GM12878 (cell line): ENCODE measurements at regions not wholly inside any gene's neighbourhood (a gene's known extent, or its start where the extent isn't known, plus 50 kb on each side); places are given as distances from the start of the nearest gene placed in this dataset.

Source experiments
- ATAC-seq: fragments of 200-7000 bp; cut with Tn5 transposase; 3 replicates; pipeline ENCODE4 v1.9.1; 2020; ENCODE audit warnings: mild to moderate bottlenecking, moderate library complexity
- BruUV-seq: library from RNA; stranded (reverse); fragments of 400-500 nt; replicated peaks from 2 replicates; lab custom pipeline; 2021; lab: Mats Ljungman, UMichigan
- CTCF ChIA-PET: fragments of 300-600 bp; sonication (Branson Sonifier 250); formaldehyde crosslinking; extraction: SDS; loops from one replicate; lab custom pipeline; 2021; ENCODE audit warnings: inconsistent platforms; lab: Yijun Ruan, JAX
- POLR2A ChIA-PET: fragments of 350-600 bp; formaldehyde crosslinking; extraction: SDS; loops from one replicate; lab custom pipeline; 2021; ENCODE audit warnings: inconsistent platforms; lab: Charles Lee
- RAD21 ChIA-PET: fragments of 300-600 bp; sonication (Branson Sonifier 250); formaldehyde crosslinking; loops from one replicate; lab custom pipeline; 2023; ENCODE audit warnings: antibody characterized with exemption; ENCODE audit not compliant: unreplicated experiment; lab: Charles Lee
- SMC1A ChIA-PET: fragments of 300-600 bp; sonication (Branson Sonifier 250); formaldehyde crosslinking; loops from one replicate; lab custom pipeline; 2023; ENCODE audit not compliant: unreplicated experiment, uncharacterized antibody; lab: Charles Lee
- DNase-seq: peaks from one replicate; pipeline ENCODE4 v3.0.0-alpha.2; 2011; ENCODE audit warnings: low read depth, low spot score
- FAIRE-seq: peaks from 3 replicates; lab custom pipeline; 2011; peaks lifted over from hg19 to GRCh38; lab: Jason Lieb, UNC
- H2AFZ ChIP-seq: 2 replicates; pipeline ENCODE4 v1.6.0; 2011; ENCODE audit warnings: low read depth, low read length, control low read depth; ENCODE audit not compliant: control insufficient read depth
- H3K27ac ChIP-seq: 2 replicates; pipeline ENCODE4 v1.5.1; 2011; ENCODE audit warnings: control low read depth; ENCODE audit not compliant: control insufficient read depth, insufficient read depth
- H3K27me3 ChIP-seq, 2 experiments: replicated peaks in 1 of 2; 2 replicates each; pipeline versions ENCODE4 v1.6.0 to v1.6.1; 2011; ENCODE audit warnings: low read length in 1 of 2; ENCODE audit not compliant: control insufficient read depth in 2 of 2, insufficient read depth in 2 of 2
- H3K36me3 ChIP-seq, 2 experiments: 2 replicates each; pipeline ENCODE4 v1.5.1; 2011; ENCODE audit warnings: low read length in 1 of 2; ENCODE audit not compliant: control insufficient read depth in 2 of 2, insufficient read depth in 2 of 2
- H3K4me1 ChIP-seq: 2 replicates; pipeline ENCODE4 v1.6.1; 2011; ENCODE audit warnings: mild to moderate bottlenecking, low read length, moderate library complexity, mixed read lengths; ENCODE audit not compliant: control insufficient read depth, insufficient read depth
- H3K4me2 ChIP-seq: 2 replicates; pipeline ENCODE4 v1.6.0; 2011; ENCODE audit warnings: control low read depth; ENCODE audit not compliant: control insufficient read depth, insufficient read depth
- H3K4me3 ChIP-seq: fragments of 200-600 bp; sonication (generic); 2 replicates; pipeline ENCODE4 v1.5.1; 2016
- H3K79me2 ChIP-seq: 2 replicates; pipeline ENCODE4 v1.6.0; 2011; ENCODE audit warnings: low read length; ENCODE audit not compliant: control insufficient read depth, insufficient read depth
- H3K9ac ChIP-seq: 2 replicates; pipeline ENCODE4 v1.8.0; 2011; ENCODE audit warnings: low read length, control low read depth, mixed read lengths; ENCODE audit not compliant: control insufficient read depth, insufficient read depth
- H3K9me3 ChIP-seq: replicated peaks from 3 replicates; pipeline ENCODE4 v1.5.1; 2011; ENCODE audit warnings: mild to moderate bottlenecking, low read length; ENCODE audit not compliant: control insufficient read depth, insufficient read depth
- H4K20me1 ChIP-seq: 2 replicates; pipeline ENCODE4 v1.6.0; 2011; ENCODE audit not compliant: control insufficient read depth, insufficient read depth
- BCL11A ChIP-seq: IDR thresholded peaks from 2 replicates; pipeline ENCODE4 v1.6.1; 2011; ENCODE audit warnings: low read depth, low read length
- FOS ChIP-seq: IDR thresholded peaks from 3 replicates; pipeline ENCODE4 v1.6.1; 2011; ENCODE audit warnings: borderline replicate concordance; ENCODE audit not compliant: insufficient read length; ENCODE audit errors: extremely low read depth
- KAT2A ChIP-seq: conservative IDR thresholded peaks from 2 replicates; pipeline ENCODE4 v1.6.1; 2011; ENCODE audit warnings: low read depth, low read length; ENCODE audit not compliant: control insufficient read depth
- RB1 ChIP-seq: fragments of 450-650 bp; formaldehyde crosslinking; IDR thresholded peaks from 2 replicates; pipeline ENCODE4 v1.6.1; 2017; ENCODE audit warnings: mild to moderate bottlenecking, borderline replicate concordance
- SIN3A ChIP-seq: IDR thresholded peaks from 2 replicates; pipeline ENCODE4 v1.6.1; 2012; ENCODE audit warnings: low read depth, low read length, improper control_type of control experiment
- SMC3 ChIP-seq: IDR thresholded peaks from 2 replicates; pipeline ENCODE4 v1.6.1; 2011; ENCODE audit warnings: low read length, improper control_type of control experiment, borderline replicate concordance
- ZBED1 ChIP-seq: IDR thresholded peaks from 2 replicates; pipeline ENCODE4 v1.6.1; 2016; ENCODE audit warnings: borderline replicate concordance
- WGBS: methylation state at CpG from one replicate; pipeline ENCODE4 v1.1.6; 2016; ENCODE audit warnings: low lambda C conversion rate; ENCODE audit not compliant: insufficient replicate concordance, insufficient coverage; ENCODE audit errors: missing lambda C conversion rate; 5-methylcytosine and 5-hydroxymethylcytosine counted together
- in situ Hi-C: fragments of 300-500 bp; cut with MboI; formaldehyde crosslinking; loops from 9 replicates; pipeline ENCODE4 v1.14.3; 2018; ENCODE audit warnings: mixed read lengths
- intact Hi-C: fragments of 100-400 bp; cut with micrococcal nuclease; formaldehyde crosslinking; loops from one replicate; pipeline ENCODE4 v1.14.2; 2022; ENCODE audit not compliant: unreplicated experiment
- TF ChIP-seq, protein P1 (sequence below): fragments of 150-350 bp; IDR thresholded peaks from 2 replicates; pipeline ENCODE4 v1.6.1; 2014; ENCODE audit warnings: mild to moderate bottlenecking, low read depth, low read length
- TF ChIP-seq, protein P2 (sequence below): fragments of 450-650 bp; IDR thresholded peaks from 2 replicates; pipeline ENCODE4 v1.6.1; 2017; ENCODE audit warnings: borderline replicate concordance
- TF ChIP-seq, protein P3 (sequence below): fragments of 450-650 bp; IDR thresholded peaks from 2 replicates; pipeline ENCODE4 v1.6.1; 2018; ENCODE audit warnings: mild to moderate bottlenecking, low read depth, moderate library complexity; ENCODE audit not compliant: partially characterized antibody
- TF ChIP-seq, protein P4 (sequence below): fragments of 450-650 bp; formaldehyde crosslinking; IDR thresholded peaks from 2 replicates; pipeline ENCODE4 v1.5.0; 2022; ENCODE audit warnings: mild to moderate bottlenecking, missing genetic modification characterization

DNA sequence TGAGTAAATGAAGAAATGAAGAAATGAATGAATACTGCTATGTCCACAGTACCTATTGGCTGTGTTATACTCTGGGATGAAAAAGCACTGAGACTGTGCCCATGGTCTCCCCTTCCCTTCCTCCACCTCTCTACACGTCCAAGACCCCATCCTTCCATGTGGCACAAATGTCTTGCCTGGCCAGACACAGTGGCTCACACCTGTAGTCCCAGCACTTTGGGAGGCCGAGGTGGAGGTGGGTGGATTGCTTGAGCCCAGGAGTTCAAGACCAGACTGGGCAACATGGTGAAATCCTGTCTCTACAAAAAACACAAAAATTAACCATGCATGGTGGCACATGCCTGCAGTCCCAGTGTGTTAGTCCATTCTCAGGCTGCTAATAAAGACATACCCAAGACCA is 200.1 kb downstream of the FAM43A start:
- no peak overlapping the region for H3K4me3 ChIP-seq
- no peak overlapping the region for H2AFZ ChIP-seq
- H3K9ac ChIP-seq = no peak overlapping the region
- ChIA-PET POLR2A (no interaction called here), RAD21 (no interaction called here), SMC1A (no interaction called here), CTCF (no interaction called here)
- DNase-seq (no peak), FAIRE-seq (no peak), ATAC-seq (no peak)
- no peaks in the 10 kb centered on the region for H4K20me1 ChIP-seq
- in situ Hi-C loops (no loop called here), intact Hi-C loops (no loop called here)
- no peaks in the 10 kb centered on the region for H3K27me3 ChIP-seq
- no peaks in the 10 kb centered on the region for H3K4me1 ChIP-seq
- H3K27ac ChIP-seq = no peak overlapping the region
- peaks cover 3% of the 10 kb centered on the region; the same call in 1 of the 3 replicates for H3K9me3 ChIP-seq
- no TSS peak for BruUV-seq
- H3K4me2 ChIP-seq = no peak overlapping the region
- WGBS = 13% methylated on average over 2 of the region's 2 CpGs
- TF ChIP-seq, protein P1, sequence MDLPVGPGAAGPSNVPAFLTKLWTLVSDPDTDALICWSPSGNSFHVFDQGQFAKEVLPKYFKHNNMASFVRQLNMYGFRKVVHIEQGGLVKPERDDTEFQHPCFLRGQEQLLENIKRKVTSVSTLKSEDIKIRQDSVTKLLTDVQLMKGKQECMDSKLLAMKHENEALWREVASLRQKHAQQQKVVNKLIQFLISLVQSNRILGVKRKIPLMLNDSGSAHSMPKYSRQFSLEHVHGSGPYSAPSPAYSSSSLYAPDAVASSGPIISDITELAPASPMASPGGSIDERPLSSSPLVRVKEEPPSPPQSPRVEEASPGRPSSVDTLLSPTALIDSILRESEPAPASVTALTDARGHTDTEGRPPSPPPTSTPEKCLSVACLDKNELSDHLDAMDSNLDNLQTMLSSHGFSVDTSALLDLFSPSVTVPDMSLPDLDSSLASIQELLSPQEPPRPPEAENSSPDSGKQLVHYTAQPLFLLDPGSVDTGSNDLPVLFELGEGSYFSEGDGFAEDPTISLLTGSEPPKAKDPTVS = no peak
- no peak for TF ChIP-seq SIN3A
- TF ChIP-seq ZBED1 = no peak
- TF ChIP-seq SMC3 = no peak
- no peak for TF ChIP-seq RB1
- TF ChIP-seq, protein P2, sequence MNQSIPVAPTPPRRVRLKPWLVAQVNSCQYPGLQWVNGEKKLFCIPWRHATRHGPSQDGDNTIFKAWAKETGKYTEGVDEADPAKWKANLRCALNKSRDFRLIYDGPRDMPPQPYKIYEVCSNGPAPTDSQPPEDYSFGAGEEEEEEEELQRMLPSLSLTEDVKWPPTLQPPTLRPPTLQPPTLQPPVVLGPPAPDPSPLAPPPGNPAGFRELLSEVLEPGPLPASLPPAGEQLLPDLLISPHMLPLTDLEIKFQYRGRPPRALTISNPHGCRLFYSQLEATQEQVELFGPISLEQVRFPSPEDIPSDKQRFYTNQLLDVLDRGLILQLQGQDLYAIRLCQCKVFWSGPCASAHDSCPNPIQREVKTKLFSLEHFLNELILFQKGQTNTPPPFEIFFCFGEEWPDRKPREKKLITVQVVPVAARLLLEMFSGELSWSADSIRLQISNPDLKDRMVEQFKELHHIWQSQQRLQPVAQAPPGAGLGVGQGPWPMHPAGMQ = no peak
- no peak for TF ChIP-seq KAT2A
- TF ChIP-seq BCL11A = no peak
- TF ChIP-seq, protein P3, sequence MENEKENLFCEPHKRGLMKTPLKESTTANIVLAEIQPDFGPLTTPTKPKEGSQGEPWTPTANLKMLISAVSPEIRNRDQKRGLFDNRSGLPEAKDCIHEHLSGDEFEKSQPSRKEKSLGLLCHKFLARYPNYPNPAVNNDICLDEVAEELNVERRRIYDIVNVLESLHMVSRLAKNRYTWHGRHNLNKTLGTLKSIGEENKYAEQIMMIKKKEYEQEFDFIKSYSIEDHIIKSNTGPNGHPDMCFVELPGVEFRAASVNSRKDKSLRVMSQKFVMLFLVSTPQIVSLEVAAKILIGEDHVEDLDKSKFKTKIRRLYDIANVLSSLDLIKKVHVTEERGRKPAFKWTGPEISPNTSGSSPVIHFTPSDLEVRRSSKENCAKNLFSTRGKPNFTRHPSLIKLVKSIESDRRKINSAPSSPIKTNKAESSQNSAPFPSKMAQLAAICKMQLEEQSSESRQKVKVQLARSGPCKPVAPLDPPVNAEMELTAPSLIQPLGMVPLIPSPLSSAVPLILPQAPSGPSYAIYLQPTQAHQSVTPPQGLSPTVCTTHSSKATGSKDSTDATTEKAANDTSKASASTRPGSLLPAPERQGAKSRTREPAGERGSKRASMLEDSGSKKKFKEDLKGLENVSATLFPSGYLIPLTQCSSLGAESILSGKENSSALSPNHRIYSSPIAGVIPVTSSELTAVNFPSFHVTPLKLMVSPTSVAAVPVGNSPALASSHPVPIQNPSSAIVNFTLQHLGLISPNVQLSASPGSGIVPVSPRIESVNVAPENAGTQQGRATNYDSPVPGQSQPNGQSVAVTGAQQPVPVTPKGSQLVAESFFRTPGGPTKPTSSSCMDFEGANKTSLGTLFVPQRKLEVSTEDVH = no peak
- TF ChIP-seq, protein P4, sequence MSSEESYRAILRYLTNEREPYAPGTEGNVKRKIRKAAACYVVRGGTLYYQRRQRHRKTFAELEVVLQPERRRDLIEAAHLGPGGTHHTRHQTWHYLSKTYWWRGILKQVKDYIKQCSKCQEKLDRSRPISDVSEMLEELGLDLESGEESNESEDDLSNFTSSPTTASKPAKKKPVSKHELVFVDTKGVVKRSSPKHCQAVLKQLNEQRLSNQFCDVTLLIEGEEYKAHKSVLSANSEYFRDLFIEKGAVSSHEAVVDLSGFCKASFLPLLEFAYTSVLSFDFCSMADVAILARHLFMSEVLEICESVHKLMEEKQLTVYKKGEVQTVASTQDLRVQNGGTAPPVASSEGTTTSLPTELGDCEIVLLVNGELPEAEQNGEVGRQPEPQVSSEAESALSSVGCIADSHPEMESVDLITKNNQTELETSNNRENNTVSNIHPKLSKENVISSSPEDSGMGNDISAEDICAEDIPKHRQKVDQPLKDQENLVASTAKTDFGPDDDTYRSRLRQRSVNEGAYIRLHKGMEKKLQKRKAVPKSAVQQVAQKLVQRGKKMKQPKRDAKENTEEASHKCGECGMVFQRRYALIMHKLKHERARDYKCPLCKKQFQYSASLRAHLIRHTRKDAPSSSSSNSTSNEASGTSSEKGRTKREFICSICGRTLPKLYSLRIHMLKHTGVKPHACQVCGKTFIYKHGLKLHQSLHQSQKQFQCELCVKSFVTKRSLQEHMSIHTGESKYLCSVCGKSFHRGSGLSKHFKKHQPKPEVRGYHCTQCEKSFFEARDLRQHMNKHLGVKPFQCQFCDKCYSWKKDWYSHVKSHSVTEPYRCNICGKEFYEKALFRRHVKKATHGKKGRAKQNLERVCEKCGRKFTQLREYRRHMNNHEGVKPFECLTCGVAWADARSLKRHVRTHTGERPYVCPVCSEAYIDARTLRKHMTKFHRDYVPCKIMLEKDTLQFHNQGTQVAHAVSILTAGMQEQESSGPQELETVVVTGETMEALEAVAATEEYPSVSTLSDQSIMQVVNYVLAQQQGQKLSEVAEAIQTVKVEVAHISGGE (CRISPR knock-in tag) = no peak
- TF ChIP-seq FOS = no peak
- no peaks in the 10 kb centered on the region for H3K79me2 ChIP-seq
- no peaks in the 10 kb centered on the region for H3K36me3 ChIP-seq
